Transverse colon (tissue), 4 donors: ENCODE measurements at regions not wholly inside any gene's neighbourhood (a gene's known extent, or its start where the extent isn't known, plus 50 kb on each side); places are given as distances from the start of the nearest gene placed in this dataset.
"Not testable (repeated sequence)": the region's sequence is repeated elsewhere in the genome, so short reads cannot be mapped to it uniquely, and the experiment has no call there.

Experiments
- DNase-seq: peaks from one replicate; pipeline ENCODE4 v3.0.0-alpha.2; 2019
- H3K27ac ChIP-seq, 4 donors: fragments of 200-600 bp; sonication (generic); 2 replicates each; pipeline ENCODE4 v1.5.1; 2016 to 2018; ENCODE audit warnings: inconsistent platforms in 4 of 4
- H3K27me3 ChIP-seq: fragments of 200-600 bp; sonication (generic); 2 replicates; pipeline ENCODE4 v1.5.1; 2017; ENCODE audit warnings: inconsistent platforms
- H3K36me3 ChIP-seq, 4 donors: fragments of 200-600 bp; sonication (generic); 2 replicates each; pipeline ENCODE4 v1.5.1; 2017 to 2019; ENCODE audit warnings: inconsistent platforms in 4 of 4
- H3K4me1 ChIP-seq, 4 donors: fragments of 200-600 bp; sonication (generic); 2 replicates each; pipeline ENCODE4 v1.5.1; 2017 to 2020; ENCODE audit warnings: inconsistent platforms in 4 of 4
- H3K4me3 ChIP-seq, 4 donors: fragments of 200-600 bp; sonication (generic); 1 replicate in 1 of 4; 2 replicates in 3 of 4; pipeline versions ENCODE4 v1.5.1 to v1.6.1; 2017 to 2019; ENCODE audit warnings: inconsistent platforms in 4 of 4
- H3K9me3 ChIP-seq, 2 donors: fragments of 200-600 bp; sonication (generic); 2 replicates each; pipeline ENCODE4 v1.5.1; 2017 to 2019; ENCODE audit warnings: inconsistent platforms in 2 of 2
- EP300 ChIP-seq: sonication (generic); formaldehyde crosslinking; IDR thresholded peaks from one replicate; pipeline ENCODE4 v1.6.1; 2017; ENCODE audit warnings: antibody characterized with exemption, low read depth
- POLR2A ChIP-seq: fragments of 450-650 bp; IDR thresholded peaks from one replicate; pipeline ENCODE4 v1.6.1; 2016; ENCODE audit warnings: antibody characterized with exemption, mild to moderate bottlenecking, moderate library complexity
- POLR2AphosphoS5 ChIP-seq, 3 donors: sonication (generic); formaldehyde crosslinking; IDR thresholded peaks; one replicate each; pipeline ENCODE4 v1.6.1; 2016; ENCODE audit warnings: antibody characterized with exemption in 3 of 3
- WGBS, 2 donors: methylation state at CpG; one replicate each; pipeline ENCODE4 v1.1.5; 2018; ENCODE audit warnings: low coverage in 1 of 2; 5-methylcytosine and 5-hydroxymethylcytosine counted together
- in situ Hi-C, 4 donors: fragments of 200-750 bp; cut with MboI; loops; one replicate each; pipeline versions ENCODE4 v1.15.0 to v1.15.1; 2017; ENCODE audit warnings: low sequenced_read_pairs in 3 of 4, low pct_ligation_motif_present in 1 of 4, low pct_unique_long_range_greater_than_20kb in 1 of 4
- intact Hi-C: fragments of 100-400 bp; cut with DNase I; formaldehyde crosslinking; loops from one replicate; pipeline ENCODE4 v1.15.1; 2023; ENCODE audit warnings: low total_unique reads
- TF ChIP-seq, protein P1 (sequence below), 5 experiments: fragments of 200-600 bp in 3 of 5; fragments of 450-650 bp in 2 of 5; sonication (generic) in 3 of 5; IDR thresholded peaks; 1 replicate in 2 of 5; 2 replicates in 3 of 5; pipeline ENCODE4 v1.5.1; 2016 to 2017; ENCODE audit warnings: antibody characterized with exemption in 5 of 5, inconsistent platforms in 3 of 5, mild to moderate bottlenecking in 2 of 5, moderate library complexity in 1 of 5

DNA sequence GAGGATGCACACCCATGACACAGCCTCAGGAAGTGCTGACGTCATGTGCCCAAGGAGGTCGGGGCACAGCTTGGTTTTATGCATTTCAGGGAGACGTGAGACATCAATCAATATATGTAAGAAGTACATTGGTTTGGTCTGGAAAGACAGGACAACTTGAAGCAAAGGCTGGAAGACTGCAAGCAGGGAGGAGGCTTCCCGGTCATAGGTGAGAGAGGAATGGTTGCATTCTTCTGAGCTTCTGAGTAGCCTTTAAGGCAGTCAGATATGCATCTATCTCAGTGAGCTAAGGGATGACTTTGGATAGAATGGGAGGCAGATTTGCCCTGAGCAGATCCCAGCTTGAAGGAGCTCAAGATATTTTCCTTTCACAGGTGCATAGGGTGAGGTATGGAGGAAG, 349.5 kb downstream of the TYW1 start:
- no peak overlapping the region for H3K27ac ChIP-seq
- intact Hi-C loops: no loop called here
- 78% methylated on average over 4 of the region's 4 CpGs; no CpG with 5 or more reads in 1 of the 2 donors for WGBS, 2 donors

DNA sequence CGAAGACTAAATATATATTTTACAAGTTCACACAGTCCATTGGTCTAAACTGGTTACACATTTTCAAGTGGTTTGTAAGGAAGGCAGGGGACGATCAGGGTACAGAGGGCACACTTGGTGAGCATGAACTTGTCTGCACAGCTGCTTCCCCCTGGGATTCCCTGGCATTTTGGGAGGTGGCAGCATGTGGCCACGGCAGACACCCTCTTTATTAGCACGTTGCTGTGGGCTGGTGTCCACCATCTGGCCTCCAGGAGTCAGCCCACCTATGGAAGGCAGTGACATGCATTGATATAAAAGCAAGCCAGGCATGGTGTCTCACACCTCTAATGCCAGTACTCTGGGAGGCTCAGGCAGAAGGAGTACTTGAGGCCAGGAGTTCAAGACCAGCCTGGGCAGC, 350.2 kb downstream of the TYW1 start:
- Histone ChIP-seq H3K36me3 (no peaks in the 10 kb centered on the region), H3K27ac (no peak overlapping the region), H3K27me3 (no peaks in the 10 kb centered on the region), H3K4me1 (no peaks in the 10 kb centered on the region), H3K4me3 (no peak overlapping the region), H3K9me3 (no peaks in the 10 kb centered on the region)
- no peak for DNase-seq
- in situ Hi-C loops: no loop called here
- TF ChIP-seq EP300 (no peak), POLR2AphosphoS5 (IDR thresholded peaks at IDR 0.05) (no peak), POLR2A (no peak)
- 84% methylated on average over 4 of the region's 4 CpGs; no CpG with 5 or more reads in 1 of the 2 donors for WGBS, 2 donors
- intact Hi-C loops: no loop called here

More for the DNA sequence above, 349.5 kb downstream of the TYW1 start:
- H3K9me3 ChIP-seq: no peaks in the 10 kb centered on the region
- H3K4me1 ChIP-seq: no peaks in the 10 kb centered on the region
- H3K27me3 ChIP-seq: no peaks in the 10 kb centered on the region
- TF ChIP-seq POLR2A: no peak
- no peak for TF ChIP-seq EP300
- TF ChIP-seq, protein P1, sequence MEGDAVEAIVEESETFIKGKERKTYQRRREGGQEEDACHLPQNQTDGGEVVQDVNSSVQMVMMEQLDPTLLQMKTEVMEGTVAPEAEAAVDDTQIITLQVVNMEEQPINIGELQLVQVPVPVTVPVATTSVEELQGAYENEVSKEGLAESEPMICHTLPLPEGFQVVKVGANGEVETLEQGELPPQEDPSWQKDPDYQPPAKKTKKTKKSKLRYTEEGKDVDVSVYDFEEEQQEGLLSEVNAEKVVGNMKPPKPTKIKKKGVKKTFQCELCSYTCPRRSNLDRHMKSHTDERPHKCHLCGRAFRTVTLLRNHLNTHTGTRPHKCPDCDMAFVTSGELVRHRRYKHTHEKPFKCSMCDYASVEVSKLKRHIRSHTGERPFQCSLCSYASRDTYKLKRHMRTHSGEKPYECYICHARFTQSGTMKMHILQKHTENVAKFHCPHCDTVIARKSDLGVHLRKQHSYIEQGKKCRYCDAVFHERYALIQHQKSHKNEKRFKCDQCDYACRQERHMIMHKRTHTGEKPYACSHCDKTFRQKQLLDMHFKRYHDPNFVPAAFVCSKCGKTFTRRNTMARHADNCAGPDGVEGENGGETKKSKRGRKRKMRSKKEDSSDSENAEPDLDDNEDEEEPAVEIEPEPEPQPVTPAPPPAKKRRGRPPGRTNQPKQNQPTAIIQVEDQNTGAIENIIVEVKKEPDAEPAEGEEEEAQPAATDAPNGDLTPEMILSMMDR (IDR thresholded peaks at IDR 0.05): no peak
- no peak for TF ChIP-seq POLR2AphosphoS5 (IDR thresholded peaks at IDR 0.05)
- in situ Hi-C loops: no loop called here
- DNase-seq: no peak
- H3K4me3 ChIP-seq: no peak overlapping the region
- no peaks in the 10 kb centered on the region for H3K36me3 ChIP-seq

- H3K27me3 ChIP-seq: no peaks in the 10 kb centered on the region
- intact Hi-C loops: no loop called here
- TF ChIP-seq EP300: no peak
- TF ChIP-seq, protein P1 (IDR thresholded peaks at IDR 0.05): no peak
- TF ChIP-seq POLR2A: no peak
- TF ChIP-seq POLR2AphosphoS5 (IDR thresholded peaks at IDR 0.05): no peak
- H3K36me3 ChIP-seq: no peaks in the 10 kb centered on the region
- no peak overlapping the region for H3K4me3 ChIP-seq
- H3K4me1 ChIP-seq: no peaks in the 10 kb centered on the region
- no peaks in the 10 kb centered on the region for H3K9me3 ChIP-seq
- no peak for DNase-seq
- no peak overlapping the region for H3K27ac ChIP-seq
- WGBS, 2 donors: 97% methylated on average over 7 of the region's 7 CpGs; no CpG with 5 or more reads in 1 of the 2 donors
- in situ Hi-C loops: no loop called here
Measured at GRCh38 chr7:67348171-67348570, 351.5 kb downstream of the TYW1 start.

DNA sequence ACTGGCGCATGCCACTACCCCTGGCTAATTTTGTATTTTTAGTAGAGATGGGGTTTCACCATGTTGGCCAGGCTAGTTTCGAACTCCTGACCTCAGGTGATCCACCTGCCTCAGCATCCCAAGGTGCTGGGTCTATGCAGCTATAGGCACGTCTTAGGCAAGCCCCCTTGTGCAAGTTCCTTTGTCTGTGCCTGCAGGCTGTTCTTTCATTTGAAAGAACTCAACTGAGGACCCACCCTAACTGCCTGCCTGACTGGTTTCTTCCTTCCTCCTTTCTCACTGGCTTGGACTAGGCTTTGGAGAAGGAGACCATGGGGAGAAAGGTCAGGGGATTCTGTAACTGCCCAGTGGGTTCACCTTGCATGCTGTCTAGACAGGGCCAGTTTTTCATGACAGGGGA, 361.0 kb downstream of the TYW1 start:
- in situ Hi-C loops, H3K36me3 ChIP-seq, intact Hi-C loops, H3K27ac ChIP-seq, H3K4me3 ChIP-seq, H3K27me3 ChIP-seq, H3K4me1 ChIP-seq, DNase-seq, H3K9me3 ChIP-seq: not testable (repeated sequence)
- WGBS, 2 donors: 96 to 100% methylated on average over 1 to 3 of the region's 3 CpGs

DNA sequence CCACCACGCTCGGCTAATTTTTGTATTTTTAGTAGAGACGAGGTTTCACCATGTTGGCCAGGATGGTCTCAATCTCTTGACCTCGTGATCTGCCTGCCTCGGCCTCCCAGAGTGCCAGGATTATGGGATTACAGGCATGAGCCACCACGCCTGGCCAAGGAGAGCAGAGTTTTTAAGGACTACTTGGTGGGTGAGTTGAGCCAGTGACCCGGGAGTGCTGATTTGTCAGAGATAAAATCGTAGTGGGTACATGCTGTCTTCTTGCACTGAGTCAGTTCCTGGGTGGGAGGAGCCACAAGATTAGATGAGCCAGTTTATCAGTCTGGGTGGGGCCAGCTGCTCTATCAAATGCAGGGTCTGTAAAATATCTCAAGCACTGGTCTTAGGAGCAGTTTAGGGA, 361.7 kb downstream of the TYW1 start:
- DNase-seq, H3K4me1 ChIP-seq, H3K9me3 ChIP-seq, intact Hi-C loops, H3K4me3 ChIP-seq, H3K27me3 ChIP-seq, in situ Hi-C loops, H3K27ac ChIP-seq, H3K36me3 ChIP-seq: not testable (repeated sequence)
- WGBS, 2 donors: 86% methylated on average over 2 to 8 of the region's 8 CpGs

GRCh38 chr7:67358738-67359137, 362.1 kb downstream of the TYW1 start:
- H3K27me3 ChIP-seq, in situ Hi-C loops, DNase-seq, H3K27ac ChIP-seq, H3K4me1 ChIP-seq, H3K9me3 ChIP-seq, H3K4me3 ChIP-seq, intact Hi-C loops, H3K36me3 ChIP-seq: not testable (repeated sequence)
- 91 to 96% methylated on average over 3 of the region's 3 CpGs for WGBS, 2 donors
